IMR-90 (cell line): ENCODE measurements at regions not wholly inside any gene's neighbourhood (a gene's known extent, or its start where the extent isn't known, plus 50 kb on each side); places are given as distances from the start of the nearest gene placed in this dataset.
"Not testable (repeated sequence)": the region's sequence is repeated elsewhere in the genome, so short reads cannot be mapped to it uniquely, and the experiment has no call there.

Source experiments
- ATAC-seq: fragments of 200-7000 bp; cut with Tn5 transposase; 2 replicates; pipeline ENCODE4 v1.9.1; 2020; ENCODE audit warnings: low read depth, mild to moderate bottlenecking, moderate library complexity
- BruUV-seq: library from RNA; stranded (reverse); fragments of 400-500 nt; replicated peaks from 2 replicates; lab custom pipeline; 2021; lab: Mats Ljungman, UMichigan
- CTCF ChIA-PET: fragments of 300-600 bp; formaldehyde crosslinking; extraction: SDS; loops from one replicate; lab custom pipeline; 2021; ENCODE audit warnings: antibody characterized with exemption; lab: Yijun Ruan, JAX
- POLR2A ChIA-PET: fragments of 300-600 bp; sonication (Branson Sonifier 250); formaldehyde crosslinking; loops from one replicate; lab custom pipeline; 2022; ENCODE audit warnings: antibody characterized with exemption; ENCODE audit not compliant: unreplicated experiment; lab: Charles Lee
- DNase-seq: peaks from one replicate; pipeline ENCODE4 v3.0.0; 2013
- H2AFZ ChIP-seq: replicated peaks from 2 replicates; pipeline ENCODE3; 2013; ENCODE audit warnings: low read length, mild to moderate bottlenecking; ENCODE audit not compliant: poor library complexity
- H2AK5ac ChIP-seq: 2 replicates; pipeline ENCODE4 v1.6.1; 2013; ENCODE audit warnings: low read depth, low read length, inconsistent platforms
- H2AK9ac ChIP-seq: replicated peaks from 2 replicates; pipeline ENCODE3; 2013; ENCODE audit warnings: mild to moderate bottlenecking, low read depth, low read length, moderate library complexity; ENCODE audit not compliant: poor library complexity
- H2BK120ac ChIP-seq: 2 replicates; pipeline ENCODE4 v1.6.1; 2013; ENCODE audit warnings: low read depth, low read length, inconsistent platforms
- H2BK15ac ChIP-seq: 3 replicates; pipeline ENCODE4 v1.6.1; 2013; ENCODE audit warnings: low read depth, low read length, inconsistent platforms
- H2BK20ac ChIP-seq: 2 replicates; pipeline ENCODE4 v1.6.1; 2013; ENCODE audit warnings: low read depth, mild to moderate bottlenecking, inconsistent platforms, low read length, moderate library complexity
- H2BK5ac ChIP-seq: 2 replicates; pipeline ENCODE4 v1.6.1; 2013; ENCODE audit warnings: mild to moderate bottlenecking, low read depth, low read length, inconsistent platforms; ENCODE audit not compliant: poor library complexity, severe bottlenecking
- H3K14ac ChIP-seq: replicated peaks from 2 replicates; pipeline ENCODE4 v1.6.1; 2013; ENCODE audit warnings: low read depth, low read length, inconsistent platforms
- H3K18ac ChIP-seq: 2 replicates; pipeline ENCODE4 v1.6.1; 2013; ENCODE audit warnings: low read depth, low read length, control low read depth
- H3K23ac ChIP-seq: 2 replicates; pipeline ENCODE4 v1.6.1; 2013; ENCODE audit warnings: low read depth, low read length, inconsistent platforms
- H3K27ac ChIP-seq: 2 replicates; pipeline ENCODE4 v1.5.1; 2013; ENCODE audit warnings: mild to moderate bottlenecking, control low read depth, low read length; ENCODE audit not compliant: insufficient read depth
- H3K27me3 ChIP-seq: 2 replicates; pipeline ENCODE4 v1.6.1; 2013; ENCODE audit warnings: low read length; ENCODE audit not compliant: control insufficient read depth, insufficient read depth
- H3K36me3 ChIP-seq: 2 replicates; pipeline ENCODE4 v1.6.1; 2013; ENCODE audit warnings: low read length, mixed read lengths; ENCODE audit not compliant: control insufficient read depth, insufficient read depth
- H3K4ac ChIP-seq: 2 replicates; pipeline ENCODE4 v1.6.1; 2013; ENCODE audit warnings: low read depth, low read length, inconsistent platforms
- H3K4me1 ChIP-seq: 2 replicates; pipeline ENCODE4 v1.6.1; 2013; ENCODE audit warnings: low read length, mixed read lengths; ENCODE audit not compliant: control insufficient read depth, insufficient read depth
- H3K4me2 ChIP-seq: 2 replicates; pipeline ENCODE4 v1.6.1; 2013; ENCODE audit warnings: low read depth, mild to moderate bottlenecking, control low read depth, low read length, moderate library complexity
- H3K4me3 ChIP-seq: 2 replicates; pipeline ENCODE4 v1.5.1; 2013; ENCODE audit warnings: low read depth, mild to moderate bottlenecking, control low read depth, low read length, moderate library complexity; ENCODE audit not compliant: insufficient read depth
- H3K56ac ChIP-seq: 2 replicates; pipeline ENCODE4 v1.6.1; 2013; ENCODE audit warnings: low read length, inconsistent platforms; ENCODE audit not compliant: insufficient read depth; ENCODE audit errors: extremely low read depth
- H3K79me1 ChIP-seq, 2 experiments: 2 replicates each; pipeline ENCODE4 v1.6.1; 2013; ENCODE audit warnings: low read length in 2 of 2, inconsistent platforms in 1 of 2, low read depth in 1 of 2
- H3K9ac ChIP-seq: 2 replicates; pipeline ENCODE4 v1.6.1; 2013; ENCODE audit warnings: low read depth, low read length, control low read depth
- H3K9me1 ChIP-seq: 2 replicates; pipeline ENCODE4 v1.6.1; 2013; ENCODE audit warnings: low read length, inconsistent platforms; ENCODE audit not compliant: insufficient read depth
- H3K9me3 ChIP-seq: 2 replicates; pipeline ENCODE4 v1.6.1; 2013; ENCODE audit warnings: low read length; ENCODE audit not compliant: control insufficient read depth, insufficient read depth
- H4K20me1 ChIP-seq: 2 replicates; pipeline ENCODE4 v1.6.1; 2013; ENCODE audit warnings: low read length, inconsistent platforms; ENCODE audit not compliant: insufficient read depth
- H4K5ac ChIP-seq: 2 replicates; pipeline ENCODE4 v1.6.1; 2013; ENCODE audit warnings: mild to moderate bottlenecking, low read depth, low read length, control low read depth
- H4K8ac ChIP-seq, 2 experiments: 2 replicates each; pipeline ENCODE4 v1.6.1; 2013; ENCODE audit warnings: low read depth in 2 of 2, low read length in 2 of 2, control low read depth in 1 of 2, inconsistent platforms in 1 of 2
- H4K91ac ChIP-seq: 2 replicates; pipeline ENCODE4 v1.6.1; 2013; ENCODE audit warnings: low read depth, low read length, inconsistent platforms; ENCODE audit not compliant: insufficient read depth
- WGBS, 2 experiments: methylation state at CpG; one replicate each; pipeline versions ENCODE4 v1.1.5 to v1.1.7; 2013; ENCODE audit warnings: missing lambda C conversion rate in 2 of 2; ENCODE audit not compliant: insufficient read length in 1 of 2; ENCODE audit errors: extremely low coverage in 2 of 2; 5-methylcytosine and 5-hydroxymethylcytosine counted together
- dilution Hi-C: fragments of 300-500 bp; cut with HindIII; formaldehyde crosslinking; loops from one replicate; pipeline ENCODE4 v1.14.3; 2018; ENCODE audit warnings: low sequenced_read_pairs; ENCODE audit not compliant: unreplicated experiment
- in situ Hi-C: fragments of 300-500 bp; cut with MboI; formaldehyde crosslinking; loops from 3 replicates; pipeline ENCODE4 v1.14.3; 2019; ENCODE audit warnings: low sequenced_read_pairs, inconsistent platforms, mixed read lengths
- intact Hi-C: fragments of 100-400 bp; cut with micrococcal nuclease; formaldehyde crosslinking; loops from 2 replicates; pipeline ENCODE4 v1.10.0; 2022

- 88% methylated on average over 8 of the region's 33 CpGs; no CpG with 5 or more reads in 1 of the 2 experiments for WGBS, 2 experiments
- dilution Hi-C loops, H3K27me3 ChIP-seq: not testable (repeated sequence)
Observed at GRCh38 chrX:117394506-117395070, 722.0 kb downstream of the KLHL13 start.

GRCh38 chrX:117392360-117392759 is 724.2 kb downstream of the KLHL13 start:
- H3K36me3 ChIP-seq, H3K9me1 ChIP-seq, CTCF ChIA-PET, H3K4me3 ChIP-seq, H2BK5ac ChIP-seq, H4K8ac ChIP-seq, H4K20me1 ChIP-seq, H3K79me1 ChIP-seq, H2BK120ac ChIP-seq, in situ Hi-C loops, H2AFZ ChIP-seq, DNase-seq, intact Hi-C loops, H3K27ac ChIP-seq, H2AK9ac ChIP-seq, H3K4me1 ChIP-seq, H4K5ac ChIP-seq, H2BK20ac ChIP-seq, H3K9ac ChIP-seq, H3K4me2 ChIP-seq, H3K14ac ChIP-seq, H3K27me3 ChIP-seq, POLR2A ChIA-PET, dilution Hi-C loops, ATAC-seq, H3K9me3 ChIP-seq, H3K56ac ChIP-seq, H3K4ac ChIP-seq, BruUV-seq, H3K18ac ChIP-seq, H2AK5ac ChIP-seq, H3K23ac ChIP-seq, H4K91ac ChIP-seq, H2BK15ac ChIP-seq: not testable (repeated sequence)
- WGBS, 2 experiments, result no CpG with 5 or more reads among the region's 5 CpGs

More at GRCh38 chrX:117394506-117395070, 722.0 kb downstream of the KLHL13 start:
- H4K5ac ChIP-seq, H3K14ac ChIP-seq, H3K9me3 ChIP-seq, DNase-seq, H3K9me1 ChIP-seq, H3K9ac ChIP-seq, H2BK5ac ChIP-seq, H3K56ac ChIP-seq, H3K23ac ChIP-seq, H3K27ac ChIP-seq, H2BK20ac ChIP-seq, H3K36me3 ChIP-seq, H2BK15ac ChIP-seq, H2BK120ac ChIP-seq, H3K79me1 ChIP-seq, POLR2A ChIA-PET, H3K4me3 ChIP-seq, ATAC-seq, H2AFZ ChIP-seq, intact Hi-C loops, H4K91ac ChIP-seq, H3K4me1 ChIP-seq, in situ Hi-C loops, H4K20me1 ChIP-seq, H3K4ac ChIP-seq, H3K4me2 ChIP-seq, H2AK9ac ChIP-seq, H3K18ac ChIP-seq, H2AK5ac ChIP-seq, BruUV-seq, H4K8ac ChIP-seq, CTCF ChIA-PET: not testable (repeated sequence)
